ENCODE measurements at regions not wholly inside any gene's neighbourhood (a gene's known extent, or its start where the extent isn't known, plus 50 kb on each side); places are given as distances from the start of the nearest gene placed in this dataset.

- Histone ChIP-seq H3K4me3 (ENCODE audit: low read depth, low read length) (no peak overlapping the region), H3K27me3 (ENCODE audit: control insufficient read depth, insufficient read depth, low read length) (no peaks in the 10 kb centered on the region), H3K36me3 (ENCODE audit: control insufficient read depth, insufficient read depth, low read length) (no peaks in the 10 kb centered on the region)
- no peak for DNase-seq (ENCODE audit: low read depth)
- no peak for TF ChIP-seq CTCF (IDR thresholded peaks at IDR 0.05; ENCODE audit: insufficient read depth, low read length, poor library complexity, severe bottlenecking)
These were observed 426.3 kb downstream of the BCL11A start for GRCh38 chr2:60127191-60127590.

- Histone ChIP-seq H3K4me3 (ENCODE audit: low read depth, low read length) (no peak overlapping the region), H3K27me3 (ENCODE audit: control insufficient read depth, insufficient read depth, low read length) (no peaks in the 10 kb centered on the region)
These were observed 427.6 kb downstream of the BCL11A start for GRCh38 chr2:60125611-60126426.

GRCh38 chr2:60119778-60120177 lies 433.7 kb downstream of the BCL11A start:
- no peak for DNase-seq (ENCODE audit: low read depth)
- no peaks in the 10 kb centered on the region for H3K27me3 ChIP-seq (ENCODE audit: control insufficient read depth, insufficient read depth, low read length)
- no peaks in the 10 kb centered on the region for H3K36me3 ChIP-seq (ENCODE audit: control insufficient read depth, insufficient read depth, low read length)
- H3K4me3 ChIP-seq (ENCODE audit: low read depth, low read length): no peak overlapping the region
- TF ChIP-seq CTCF (IDR thresholded peaks at IDR 0.05; ENCODE audit: insufficient read depth, low read length, poor library complexity, severe bottlenecking): peak; percentile 18

More at GRCh38 chr2:60125611-60126426, 427.6 kb downstream of the BCL11A start:
- TF ChIP-seq CTCF (IDR thresholded peaks at IDR 0.05; ENCODE audit: insufficient read depth, low read length, poor library complexity, severe bottlenecking): no peak
- no peaks in the 10 kb centered on the region for H3K36me3 ChIP-seq (ENCODE audit: control insufficient read depth, insufficient read depth, low read length)
- DNase-seq (ENCODE audit: low read depth): no peak

- Histone ChIP-seq H3K4me3 (ENCODE audit: low read depth, low read length) (no peak overlapping the region), H3K27me3 (ENCODE audit: control insufficient read depth, insufficient read depth, low read length) (no peaks in the 10 kb centered on the region), H3K36me3 (ENCODE audit: control insufficient read depth, insufficient read depth, low read length) (no peaks in the 10 kb centered on the region)
- DNase-seq (ENCODE audit: low read depth): no peak
- TF ChIP-seq CTCF (IDR thresholded peaks at IDR 0.05; ENCODE audit: insufficient read depth, low read length, poor library complexity, severe bottlenecking): no peak
These were observed 434.5 kb downstream of the BCL11A start for GRCh38 chr2:60118917-60119316.

- no peak for DNase-seq (ENCODE audit: low read depth)
- Histone ChIP-seq H3K27me3 (ENCODE audit: control insufficient read depth, insufficient read depth, low read length) (no peaks in the 10 kb centered on the region), H3K36me3 (ENCODE audit: control insufficient read depth, insufficient read depth, low read length) (no peaks in the 10 kb centered on the region), H3K4me3 (ENCODE audit: low read depth, low read length) (no peak overlapping the region)
- no peak for TF ChIP-seq CTCF (IDR thresholded peaks at IDR 0.05; ENCODE audit: insufficient read depth, low read length, poor library complexity, severe bottlenecking)
These were observed 435.4 kb downstream of the BCL11A start for GRCh38 chr2:60118061-60118460.

Data from kidney epithelial cell (primary cell).